Liver (tissue), 8 donors: ENCODE measurements at regions not wholly inside any gene's neighbourhood (a gene's known extent, or its start where the extent isn't known, plus 50 kb on each side); places are given as distances from the start of the nearest gene placed in this dataset.

Experiments
- DNase-seq: peaks from one replicate; pipeline ENCODE4 v3.0.0-alpha.2; 2017; ENCODE audit warnings: low spot score
- H3K27ac ChIP-seq, 2 donors: one replicate each; pipeline ENCODE4 v1.7.0; 2013; ENCODE audit warnings: inconsistent platforms in 2 of 2, low read length in 2 of 2, control low read depth in 1 of 2, low read depth in 1 of 2, mild to moderate bottlenecking in 1 of 2
- H3K27me3 ChIP-seq, 4 donors: one replicate each; pipeline versions ENCODE4 v1.6.1 to v1.7.0; 2013; ENCODE audit warnings: low read length in 3 of 4, inconsistent platforms in 1 of 4, mild to moderate bottlenecking in 1 of 4, moderate library complexity in 1 of 4; ENCODE audit not compliant: control insufficient read depth in 4 of 4, insufficient read depth in 4 of 4
- H3K36me3 ChIP-seq, 4 donors: one replicate each; pipeline versions ENCODE4 v1.6.1 to v1.7.0; 2013; ENCODE audit warnings: low read length in 3 of 4, mild to moderate bottlenecking in 3 of 4, low read depth in 1 of 4, moderate library complexity in 1 of 4; ENCODE audit not compliant: control insufficient read depth in 4 of 4, insufficient read depth in 3 of 4
- H3K4me1 ChIP-seq, 4 donors: one replicate each; pipeline versions ENCODE4 v1.6.1 to v1.7.0; 2013; ENCODE audit warnings: low read length in 3 of 4, mild to moderate bottlenecking in 3 of 4, moderate library complexity in 1 of 4; ENCODE audit not compliant: control insufficient read depth in 4 of 4, insufficient read depth in 4 of 4
- H3K4me3 ChIP-seq, 3 donors: one replicate each; pipeline versions ENCODE4 v1.6.1 to v1.7.0; 2013; ENCODE audit warnings: low read length in 3 of 3, control low read depth in 1 of 3, low read depth in 1 of 3, mild to moderate bottlenecking in 1 of 3
- H3K9ac ChIP-seq, 2 donors: one replicate each; pipeline ENCODE4 v1.7.0; 2013; ENCODE audit warnings: low read length in 2 of 2, mild to moderate bottlenecking in 2 of 2, moderate library complexity in 2 of 2, control low read depth in 1 of 2, low read depth in 1 of 2
- H3K9me3 ChIP-seq, 4 donors: one replicate each; pipeline versions ENCODE4 v1.6.1 to v1.7.0; 2013; ENCODE audit warnings: low read length in 3 of 4; ENCODE audit not compliant: control insufficient read depth in 4 of 4
- CTCF ChIP-seq: fragments of 150-350 bp; IDR thresholded peaks from 2 replicates; pipeline ENCODE4 v1.5.1; 2017; ENCODE audit warnings: improper control_type of control experiment, low read depth, low read length; ENCODE audit not compliant: missing input control
- FOXA1 ChIP-seq: IDR thresholded peaks from 2 replicates; pipeline ENCODE4 v1.6.1; 2016; ENCODE audit warnings: antibody characterized with exemption
- FOXA2 ChIP-seq: IDR thresholded peaks from 2 replicates; pipeline ENCODE4 v1.6.1; 2016; ENCODE audit warnings: antibody characterized with exemption
- GABPA ChIP-seq, 2 donors: IDR thresholded peaks in 1 of 2; conservative IDR thresholded peaks in 1 of 2; 2 replicates each; pipeline ENCODE4 v1.6.1; 2016; ENCODE audit warnings: antibody characterized with exemption in 2 of 2, mild to moderate bottlenecking in 1 of 2, moderate library complexity in 1 of 2
- JUND ChIP-seq, 2 donors: IDR thresholded peaks; 2 replicates each; pipeline ENCODE4 v1.6.1; 2016; ENCODE audit warnings: antibody characterized with exemption in 2 of 2
- MAX ChIP-seq: IDR thresholded peaks from 2 replicates; pipeline ENCODE4 v1.6.1; 2016; ENCODE audit warnings: antibody characterized with exemption
- NR2F2 ChIP-seq: IDR thresholded peaks from 2 replicates; pipeline ENCODE4 v1.6.1; 2016; ENCODE audit warnings: antibody characterized with exemption
- RAD21 ChIP-seq, 2 donors: IDR thresholded peaks; 2 replicates each; pipeline ENCODE4 v1.6.1; 2016; ENCODE audit warnings: antibody characterized with exemption in 2 of 2, mild to moderate bottlenecking in 2 of 2
- REST ChIP-seq: IDR thresholded peaks from 2 replicates; pipeline ENCODE4 v1.6.1; 2016; ENCODE audit warnings: antibody characterized with exemption, mild to moderate bottlenecking
- RXRA ChIP-seq, 2 donors: IDR thresholded peaks; 2 replicates each; pipeline ENCODE4 v1.6.1; 2017 to 2018; ENCODE audit warnings: antibody characterized with exemption in 2 of 2, mild to moderate bottlenecking in 1 of 2
- SP1 ChIP-seq: IDR thresholded peaks from 2 replicates; pipeline ENCODE4 v1.6.1; 2018; ENCODE audit warnings: antibody characterized with exemption, mild to moderate bottlenecking
- ZBTB33 ChIP-seq: IDR thresholded peaks from 2 replicates; pipeline ENCODE4 v1.6.1; 2016; ENCODE audit warnings: antibody characterized with exemption
- WGBS: extraction: QIAGEN DNeasy Blood & Tissue Kit; methylation state at CpG from one replicate; pipeline ENCODE4 v1.1.7; 2013; 5-methylcytosine and 5-hydroxymethylcytosine counted together
- donor health status: healthy.
- donor health status: healthy.
- donor health status: healthy.
- donor health status: healthy.
- donor health status: healthy.

- no peaks in the 10 kb centered on the region for H3K9me3 ChIP-seq
- H3K27me3 ChIP-seq: no peaks in the 10 kb centered on the region
- no peak for DNase-seq
- WGBS: 75% methylated on average over 9 of the region's 9 CpGs
- H3K27ac ChIP-seq: no peak overlapping the region
- TF ChIP-seq NR2F2 (no peak), ZBTB33 (no peak), RAD21 (IDR thresholded peaks at IDR 0.05) (no peak), FOXA2 (no peak), CTCF (no peak), REST (no peak), MAX (no peak), SP1 (no peak), FOXA1 (no peak), JUND (IDR thresholded peaks at IDR 0.05) (no peak), GABPA (IDR thresholded peaks at IDR 0.05 in 1 of 2, conservative IDR thresholded peaks at IDR 0.05 in 1 of 2) (no peak), RXRA (IDR thresholded peaks at IDR 0.05) (no peak)
- H3K4me3 ChIP-seq: no peak overlapping the region
- H3K4me1 ChIP-seq: peaks cover 0 to 9% (median 7%) of the 10 kb centered on the region in 4 donors
- no peaks in the 10 kb centered on the region for H3K36me3 ChIP-seq
- H3K9ac ChIP-seq: no peak overlapping the region
These were observed 50.3 kb upstream of the CHRNB4 start for GRCh38 chr15:78691167-78691850.
